ENCODE measurements at regions not wholly inside any gene's neighbourhood (a gene's known extent, or its start where the extent isn't known, plus 50 kb on each side); places are given as distances from the start of the nearest gene placed in this dataset.

DNA sequence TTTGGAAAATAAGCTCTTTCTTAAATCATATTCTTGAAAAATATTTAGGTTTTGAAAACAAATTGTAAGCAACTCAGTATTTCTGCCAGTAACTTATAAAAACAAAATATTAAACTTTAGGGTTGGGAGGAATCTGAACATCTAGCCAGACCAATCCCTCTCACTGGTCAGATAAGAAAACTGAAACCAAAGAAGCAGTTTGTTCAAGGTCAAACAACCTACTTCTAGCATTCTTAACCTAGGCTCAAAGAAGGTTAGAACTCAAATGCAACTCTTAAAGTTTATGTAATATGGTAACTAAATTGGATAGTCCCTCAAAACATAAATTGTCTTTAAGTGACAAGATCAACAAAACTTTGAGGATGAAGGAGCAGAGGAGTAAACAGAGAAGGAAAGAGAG, 374.9 kb upstream of the TNC start:
- H3K36me3 ChIP-seq (ENCODE audit: control insufficient read depth in 2 of 2, extremely low read depth in 1 of 2, insufficient read depth in 2 of 2, low read length in 2 of 2) = no peaks in the 10 kb centered on the region
- H3K9me1 ChIP-seq (ENCODE audit: control insufficient read depth, extremely low read depth, insufficient read depth, low read length) = no peaks in the 10 kb centered on the region
- no peaks in the 10 kb centered on the region for H3K79me2 ChIP-seq (ENCODE audit: control insufficient read depth, insufficient read depth, low read length)
- TF ChIP-seq, protein P1, sequence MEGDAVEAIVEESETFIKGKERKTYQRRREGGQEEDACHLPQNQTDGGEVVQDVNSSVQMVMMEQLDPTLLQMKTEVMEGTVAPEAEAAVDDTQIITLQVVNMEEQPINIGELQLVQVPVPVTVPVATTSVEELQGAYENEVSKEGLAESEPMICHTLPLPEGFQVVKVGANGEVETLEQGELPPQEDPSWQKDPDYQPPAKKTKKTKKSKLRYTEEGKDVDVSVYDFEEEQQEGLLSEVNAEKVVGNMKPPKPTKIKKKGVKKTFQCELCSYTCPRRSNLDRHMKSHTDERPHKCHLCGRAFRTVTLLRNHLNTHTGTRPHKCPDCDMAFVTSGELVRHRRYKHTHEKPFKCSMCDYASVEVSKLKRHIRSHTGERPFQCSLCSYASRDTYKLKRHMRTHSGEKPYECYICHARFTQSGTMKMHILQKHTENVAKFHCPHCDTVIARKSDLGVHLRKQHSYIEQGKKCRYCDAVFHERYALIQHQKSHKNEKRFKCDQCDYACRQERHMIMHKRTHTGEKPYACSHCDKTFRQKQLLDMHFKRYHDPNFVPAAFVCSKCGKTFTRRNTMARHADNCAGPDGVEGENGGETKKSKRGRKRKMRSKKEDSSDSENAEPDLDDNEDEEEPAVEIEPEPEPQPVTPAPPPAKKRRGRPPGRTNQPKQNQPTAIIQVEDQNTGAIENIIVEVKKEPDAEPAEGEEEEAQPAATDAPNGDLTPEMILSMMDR (optimal IDR thresholded peaks at IDR 0.05 in 1 of 3, IDR thresholded peaks at IDR 0.05 in 1 of 3, conservative IDR thresholded peaks at IDR 0.05 in 1 of 3; ENCODE audit: extremely low read depth in 1 of 3, insufficient read depth in 2 of 3, low read length in 3 of 3) = no peak
- no peak for TF ChIP-seq EZH2 (IDR thresholded peaks at IDR 0.05; ENCODE audit: low read length)
- no peaks in the 10 kb centered on the region for H3K9me3 ChIP-seq (ENCODE audit: control insufficient read depth, low read depth, low read length)
- no peaks in the 10 kb centered on the region for H3K27me3 ChIP-seq (ENCODE audit: control insufficient read depth, extremely low read depth, insufficient read depth, low read length)
- FAIRE-seq (no peak), DNase-seq (ENCODE audit: low read depth, low spot score) (no peak)
- no peaks in the 10 kb centered on the region for H4K20me1 ChIP-seq (ENCODE audit: control insufficient read depth, extremely low read depth, insufficient read depth, low read length)
- H2AFZ ChIP-seq (ENCODE audit: control insufficient read depth, low read length) = no peak overlapping the region
- no peaks in the 10 kb centered on the region for H3K4me1 ChIP-seq (ENCODE audit: control insufficient read depth, extremely low read depth, insufficient read depth, low read length)
- no peak overlapping the region for H3K4me3 ChIP-seq (ENCODE audit: control insufficient read depth in 2 of 3, extremely low read depth in 1 of 3, insufficient read depth in 2 of 3, low read depth in 1 of 3, low read length in 3 of 3)
- H3K27ac ChIP-seq (ENCODE audit: control insufficient read depth, insufficient read depth, low read length) = no peak overlapping the region
- dilution Hi-C loops (cut with MboI; ENCODE audit: extremely low pct_ligation_motif_present, low sequenced_read_pairs) = no loop called here
- no peak overlapping the region for H3K4me2 ChIP-seq (ENCODE audit: control insufficient read depth, extremely low read depth, insufficient read depth, low read depth, low read length)
- H3K9ac ChIP-seq (ENCODE audit: control insufficient read depth, extremely low read depth, insufficient read depth, low read length) = no peak overlapping the region

DNA sequence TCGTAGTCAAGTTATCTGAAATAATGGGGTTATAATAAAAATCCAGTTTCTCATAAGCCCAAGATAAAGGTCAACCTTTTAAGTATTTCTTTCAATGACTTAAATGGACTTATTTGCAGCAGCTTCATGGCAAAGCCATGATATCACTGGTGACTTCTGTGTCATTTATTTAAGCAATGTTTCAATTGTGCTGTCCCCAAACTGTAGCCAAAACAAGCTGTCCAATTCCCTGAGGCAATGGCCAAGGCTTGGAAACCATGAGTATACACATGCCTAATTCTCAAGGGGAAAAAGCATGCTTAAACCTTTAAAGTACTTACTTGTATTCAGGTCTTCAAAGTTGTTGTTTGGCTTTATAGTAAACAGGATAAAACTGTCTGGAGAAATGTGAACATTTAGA, 376.4 kb upstream of the TNC start:
- no peaks in the 10 kb centered on the region for H3K36me3 ChIP-seq (ENCODE audit: control insufficient read depth in 2 of 2, extremely low read depth in 1 of 2, insufficient read depth in 2 of 2, low read length in 2 of 2)
- H3K79me2 ChIP-seq (ENCODE audit: control insufficient read depth, insufficient read depth, low read length) = no peaks in the 10 kb centered on the region
- FAIRE-seq (no peak), DNase-seq (ENCODE audit: low read depth, low spot score) (no peak)
- no peaks in the 10 kb centered on the region for H4K20me1 ChIP-seq (ENCODE audit: control insufficient read depth, extremely low read depth, insufficient read depth, low read length)
- H3K9me1 ChIP-seq (ENCODE audit: control insufficient read depth, extremely low read depth, insufficient read depth, low read length) = no peaks in the 10 kb centered on the region
- no peaks in the 10 kb centered on the region for H3K27me3 ChIP-seq (ENCODE audit: control insufficient read depth, extremely low read depth, insufficient read depth, low read length)
- peaks cover 3% of the 10 kb centered on the region for H3K4me1 ChIP-seq (ENCODE audit: control insufficient read depth, extremely low read depth, insufficient read depth, low read length)
- no peaks in the 10 kb centered on the region for H3K9me3 ChIP-seq (ENCODE audit: control insufficient read depth, low read depth, low read length)
- dilution Hi-C loops (cut with MboI; ENCODE audit: extremely low pct_ligation_motif_present, low sequenced_read_pairs) = no loop called here
- TF ChIP-seq, protein P1 (optimal IDR thresholded peaks at IDR 0.05 in 1 of 3, IDR thresholded peaks at IDR 0.05 in 1 of 3, conservative IDR thresholded peaks at IDR 0.05 in 1 of 3; ENCODE audit: extremely low read depth in 1 of 3, insufficient read depth in 2 of 3, low read length in 3 of 3) = no peak
- no peak for TF ChIP-seq EZH2 (IDR thresholded peaks at IDR 0.05; ENCODE audit: low read length)
- H2AFZ ChIP-seq (ENCODE audit: control insufficient read depth, low read length) = no peak overlapping the region
- H3K4me2 ChIP-seq (ENCODE audit: control insufficient read depth, extremely low read depth, insufficient read depth, low read depth, low read length) = no peak overlapping the region
- no peak overlapping the region for H3K27ac ChIP-seq (ENCODE audit: control insufficient read depth, insufficient read depth, low read length)
- no peak overlapping the region for H3K9ac ChIP-seq (ENCODE audit: control insufficient read depth, extremely low read depth, insufficient read depth, low read length)
- no peak overlapping the region for H3K4me3 ChIP-seq (ENCODE audit: control insufficient read depth in 2 of 3, extremely low read depth in 1 of 3, insufficient read depth in 2 of 3, low read depth in 1 of 3, low read length in 3 of 3)
